SK-N-SH treated with all-trans-retinoic acid at 6 μM for 48 hours (cell line): ENCODE measurements at regions not wholly inside any gene's neighbourhood (a gene's known extent, or its start where the extent isn't known, plus 50 kb on each side); places are given as distances from the start of the nearest gene placed in this dataset.

ENCODE experiments used
- CREB5 ChIP-seq: fragments of 250-450 bp; sonication (Bioruptor Pico); IDR thresholded peaks from 2 replicates; pipeline ENCODE4 v1.5.1; 2020; ENCODE audit warnings: low read depth, mild to moderate bottlenecking, moderate library complexity
- CSRNP3 ChIP-seq: fragments of 250-450 bp; sonication (Bioruptor Pico); IDR thresholded peaks from 2 replicates; pipeline ENCODE4 v1.5.1; 2021; ENCODE audit warnings: mild to moderate bottlenecking, moderate library complexity
- OSR1 ChIP-seq: fragments of 250-450 bp; sonication (Bioruptor Pico); IDR thresholded peaks from 2 replicates; pipeline ENCODE4 v1.8.0; 2022; ENCODE audit warnings: moderate library complexity, mild to moderate bottlenecking, inconsistent platforms
- PATZ1 ChIP-seq: fragments of 250-450 bp; sonication (Bioruptor Pico); IDR thresholded peaks from 2 replicates; pipeline ENCODE4 v1.8.0; 2020; ENCODE audit warnings: mild to moderate bottlenecking, moderate library complexity, borderline replicate concordance
- POU6F1 ChIP-seq: fragments of 250-450 bp; sonication (Bioruptor Pico); IDR thresholded peaks from 2 replicates; pipeline ENCODE4 v1.8.0; 2021; ENCODE audit warnings: low read depth, mild to moderate bottlenecking, moderate library complexity, borderline replicate concordance
- PPARA ChIP-seq: fragments of 250-450 bp; sonication (Bioruptor Pico); IDR thresholded peaks from 2 replicates; pipeline ENCODE4 v1.5.0; 2020; ENCODE audit warnings: mild to moderate bottlenecking, borderline replicate concordance
- RARB ChIP-seq: fragments of 250-450 bp; sonication (Bioruptor Pico); IDR thresholded peaks from 2 replicates; pipeline ENCODE4 v1.8.0; 2021; ENCODE audit warnings: mild to moderate bottlenecking, moderate library complexity
- TCF4 ChIP-seq: fragments of 250-450 bp; sonication (Bioruptor Pico); IDR thresholded peaks from 2 replicates; pipeline ENCODE4 v1.8.0; 2021; ENCODE audit warnings: mild to moderate bottlenecking, moderate library complexity, borderline replicate concordance
- TOX ChIP-seq: fragments of 250-450 bp; sonication (Bioruptor Pico); IDR thresholded peaks from 2 replicates; pipeline ENCODE4 v1.8.0; 2021; ENCODE audit warnings: mild to moderate bottlenecking, moderate library complexity, borderline replicate concordance
- ZFP3 ChIP-seq: fragments of 250-450 bp; sonication (Bioruptor Pico); IDR thresholded peaks from 2 replicates; pipeline ENCODE4 v1.5.0; 2020; ENCODE audit warnings: mild to moderate bottlenecking, moderate library complexity
- ZFP30 ChIP-seq: fragments of 450-650 bp; formaldehyde crosslinking; IDR thresholded peaks from 2 replicates; pipeline ENCODE4 v1.5.0; 2022; ENCODE audit warnings: mild to moderate bottlenecking, moderate library complexity
- ZNF8 ChIP-seq: fragments of 450-650 bp; formaldehyde crosslinking; IDR thresholded peaks from 2 replicates; pipeline ENCODE4 v1.5.0; 2020; ENCODE audit warnings: mild to moderate bottlenecking, moderate library complexity

GRCh38 chr16:60206516-60206915 is 1472.4 kb upstream of the GOT2 start:
- TF ChIP-seq ZFP30: no peak
- no peak for TF ChIP-seq ZFP3 (CRISPR knock-in tag)
- no peak for TF ChIP-seq OSR1
- no peak for TF ChIP-seq PPARA (CRISPR knock-in tag)
- no peak for TF ChIP-seq ZNF8 (CRISPR knock-in tag)
- TF ChIP-seq PATZ1 (CRISPR knock-in tag): no peak
- no peak for TF ChIP-seq CSRNP3 (CRISPR knock-in tag)
- no peak for TF ChIP-seq TCF4 (CRISPR knock-in tag)
- no peak for TF ChIP-seq RARB (CRISPR knock-in tag)
- TF ChIP-seq CREB5 (CRISPR knock-in tag): no peak
- no peak for TF ChIP-seq POU6F1
- no peak for TF ChIP-seq TOX (CRISPR knock-in tag)
